WTC11 (cell line): ENCODE measurements at regions not wholly inside any gene's neighbourhood (a gene's known extent, or its start where the extent isn't known, plus 50 kb on each side); places are given as distances from the start of the nearest gene placed in this dataset.

Experiments used
- ATAC-seq: fragments of 200-7000 bp; cut with Tn5 transposase; 2 replicates; pipeline ENCODE4 v1.10.0; 2021; ENCODE audit warnings: mild to moderate bottlenecking, moderate library complexity
- CTCF ChIA-PET: fragments of 300-600 bp; sonication (Branson Sonifier 250); formaldehyde crosslinking; loops from one replicate; lab custom pipeline; 2021; ENCODE audit warnings: antibody characterized with exemption; lab: Charles Lee
- POLR2A ChIA-PET: fragments of 350-600 bp; sonication (Branson Sonifier 250); formaldehyde crosslinking; loops from one replicate; lab custom pipeline; 2021; ENCODE audit warnings: antibody characterized with exemption; lab: Charles Lee
- DNase-seq: peaks from one replicate; pipeline ENCODE4 v3.0.0; 2021; ENCODE audit warnings: low spot score
- H3K27ac Mint-ChIP-seq: 2 replicates; pipeline ENCODE4 v1.8.0; 2021; ENCODE audit warnings: mixed read lengths
- H3K27me3 Mint-ChIP-seq: 2 replicates; pipeline ENCODE4 v1.8.0; 2021; ENCODE audit warnings: low read depth, mild to moderate bottlenecking, moderate library complexity, mixed read lengths
- H3K36me3 Mint-ChIP-seq: 2 replicates; pipeline ENCODE4 v1.8.0; 2021; ENCODE audit warnings: mixed read lengths
- H3K4me1 Mint-ChIP-seq: 2 replicates; pipeline ENCODE4 v1.8.0; 2022; ENCODE audit warnings: mixed read lengths
- H3K4me3 Mint-ChIP-seq: 2 replicates; pipeline ENCODE4 v1.8.0; 2021; ENCODE audit warnings: mild to moderate bottlenecking, moderate library complexity, mixed read lengths
- H3K9me3 Mint-ChIP-seq: 2 replicates; pipeline ENCODE4 v1.8.0; 2021; ENCODE audit warnings: mixed read lengths
- CBFB ChIP-seq: sonication (generic); formaldehyde crosslinking; IDR thresholded peaks from 2 replicates; pipeline ENCODE4 v1.8.1; 2022; ENCODE audit warnings: mild to moderate bottlenecking, low read depth, missing genetic modification reagents
- CDX4 ChIP-seq: fragments of 250-450 bp; sonication (Bioruptor Pico); IDR thresholded peaks from 2 replicates; pipeline ENCODE4 v1.9.0; 2021; ENCODE audit warnings: moderate library complexity, mild to moderate bottlenecking, inconsistent platforms, borderline replicate concordance
- CTCF ChIP-seq: fragments of 200-600 bp; IDR thresholded peaks from 2 replicates; pipeline ENCODE4 v1.8.0; 2022; ENCODE audit warnings: antibody characterized with exemption
- E2F1 ChIP-seq: sonication (generic); formaldehyde crosslinking; IDR thresholded peaks from 2 replicates; pipeline ENCODE4 v1.8.0; 2022; ENCODE audit warnings: mild to moderate bottlenecking, missing genetic modification reagents
- GABPB1 ChIP-seq: sonication (generic); formaldehyde crosslinking; IDR thresholded peaks from 2 replicates; pipeline ENCODE4 v1.8.1; 2023; ENCODE audit warnings: mild to moderate bottlenecking, missing genetic modification reagents
- GRHL2 ChIP-seq: fragments of 250-450 bp; sonication (Bioruptor Pico); IDR thresholded peaks from 2 replicates; pipeline ENCODE4 v1.8.0; 2022; ENCODE audit warnings: mild to moderate bottlenecking, moderate library complexity; ENCODE audit not compliant: insufficient replicate concordance, severe bottlenecking
- RORB ChIP-seq: fragments of 250-450 bp; sonication (Bioruptor Pico); IDR thresholded peaks from 2 replicates; pipeline ENCODE4 v1.9.0; 2021; ENCODE audit warnings: mild to moderate bottlenecking
- SP1 ChIP-seq: sonication (generic); formaldehyde crosslinking; conservative IDR thresholded peaks from 2 replicates; pipeline ENCODE4 v1.8.1; 2022; ENCODE audit warnings: missing genetic modification reagents
- TEAD1 ChIP-seq: sonication (generic); formaldehyde crosslinking; IDR thresholded peaks from 2 replicates; pipeline ENCODE4 v1.8.0; 2022; ENCODE audit warnings: mild to moderate bottlenecking, missing genetic modification reagents
- TP53 ChIP-seq: sonication (generic); formaldehyde crosslinking; IDR thresholded peaks from 2 replicates; pipeline ENCODE4 v1.8.1; 2023; ENCODE audit warnings: mild to moderate bottlenecking, missing genetic modification reagents
- ZNF232 ChIP-seq: sonication (generic); formaldehyde crosslinking; IDR thresholded peaks from 2 replicates; pipeline ENCODE4 v1.8.0; 2022; ENCODE audit warnings: mild to moderate bottlenecking, missing genetic modification reagents
- ZNF317 ChIP-seq: sonication (generic); formaldehyde crosslinking; IDR thresholded peaks from 2 replicates; pipeline ENCODE4 v1.8.1; 2023; ENCODE audit warnings: low read depth, mild to moderate bottlenecking, moderate library complexity, missing genetic modification reagents, borderline replicate concordance
- ZNF396 ChIP-seq: fragments of 250-450 bp; sonication (Bioruptor Pico); IDR thresholded peaks from 2 replicates; pipeline ENCODE4 v1.8.0; 2021; ENCODE audit warnings: mild to moderate bottlenecking, moderate library complexity, borderline replicate concordance
- ZNF423 ChIP-seq: fragments of 250-450 bp; sonication (Bioruptor Pico); IDR thresholded peaks from 2 replicates; pipeline ENCODE4 v2.1.2; 2022; ENCODE audit warnings: mild to moderate bottlenecking, moderate library complexity
- ZNF425 ChIP-seq: fragments of 250-450 bp; sonication (Bioruptor Pico); conservative IDR thresholded peaks from 2 replicates; pipeline ENCODE4 v1.9.0; 2021; ENCODE audit warnings: mild to moderate bottlenecking
- TF ChIP-seq, protein P1 (sequence below): fragments of 250-450 bp; sonication (Bioruptor Pico); IDR thresholded peaks from 2 replicates; pipeline ENCODE4 v1.9.0; 2021; ENCODE audit warnings: mild to moderate bottlenecking
- TF ChIP-seq, protein P2 (sequence below): sonication (generic); formaldehyde crosslinking; IDR thresholded peaks from 2 replicates; pipeline ENCODE4 v1.8.1; 2023; ENCODE audit warnings: mild to moderate bottlenecking, missing genetic modification reagents, moderate library complexity
- TF ChIP-seq, protein P3 (sequence below): sonication (generic); formaldehyde crosslinking; IDR thresholded peaks from 2 replicates; pipeline ENCODE4 v1.8.0; 2022; ENCODE audit warnings: mild to moderate bottlenecking, missing genetic modification reagents
- TF ChIP-seq, protein P4 (sequence below): fragments of 250-450 bp; sonication (Bioruptor Pico); IDR thresholded peaks from 2 replicates; pipeline ENCODE4 v1.9.0; 2021; ENCODE audit warnings: mild to moderate bottlenecking

- no peak for TF ChIP-seq TP53
- TF ChIP-seq, protein P1, sequence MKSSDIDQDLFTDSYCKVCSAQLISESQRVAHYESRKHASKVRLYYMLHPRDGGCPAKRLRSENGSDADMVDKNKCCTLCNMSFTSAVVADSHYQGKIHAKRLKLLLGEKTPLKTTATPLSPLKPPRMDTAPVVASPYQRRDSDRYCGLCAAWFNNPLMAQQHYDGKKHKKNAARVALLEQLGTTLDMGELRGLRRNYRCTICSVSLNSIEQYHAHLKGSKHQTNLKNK (CRISPR knock-in tag), result no peak
- no peak for TF ChIP-seq ZNF317 (CRISPR knock-in tag)
- no peak for TF ChIP-seq RORB
- no peak for TF ChIP-seq GRHL2
- no peak for TF ChIP-seq TEAD1 (CRISPR knock-in tag)
- no peak for TF ChIP-seq CTCF
- no peak for TF ChIP-seq E2F1
- TF ChIP-seq ZNF396 (CRISPR knock-in tag), result no peak
- TF ChIP-seq CBFB (CRISPR knock-in tag), result no peak
- no peak for TF ChIP-seq ZNF423 (CRISPR knock-in tag)
- TF ChIP-seq, protein P2, sequence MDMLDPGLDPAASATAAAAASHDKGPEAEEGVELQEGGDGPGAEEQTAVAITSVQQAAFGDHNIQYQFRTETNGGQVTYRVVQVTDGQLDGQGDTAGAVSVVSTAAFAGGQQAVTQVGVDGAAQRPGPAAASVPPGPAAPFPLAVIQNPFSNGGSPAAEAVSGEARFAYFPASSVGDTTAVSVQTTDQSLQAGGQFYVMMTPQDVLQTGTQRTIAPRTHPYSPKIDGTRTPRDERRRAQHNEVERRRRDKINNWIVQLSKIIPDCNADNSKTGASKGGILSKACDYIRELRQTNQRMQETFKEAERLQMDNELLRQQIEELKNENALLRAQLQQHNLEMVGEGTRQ, result no peak
- TF ChIP-seq, protein P3, sequence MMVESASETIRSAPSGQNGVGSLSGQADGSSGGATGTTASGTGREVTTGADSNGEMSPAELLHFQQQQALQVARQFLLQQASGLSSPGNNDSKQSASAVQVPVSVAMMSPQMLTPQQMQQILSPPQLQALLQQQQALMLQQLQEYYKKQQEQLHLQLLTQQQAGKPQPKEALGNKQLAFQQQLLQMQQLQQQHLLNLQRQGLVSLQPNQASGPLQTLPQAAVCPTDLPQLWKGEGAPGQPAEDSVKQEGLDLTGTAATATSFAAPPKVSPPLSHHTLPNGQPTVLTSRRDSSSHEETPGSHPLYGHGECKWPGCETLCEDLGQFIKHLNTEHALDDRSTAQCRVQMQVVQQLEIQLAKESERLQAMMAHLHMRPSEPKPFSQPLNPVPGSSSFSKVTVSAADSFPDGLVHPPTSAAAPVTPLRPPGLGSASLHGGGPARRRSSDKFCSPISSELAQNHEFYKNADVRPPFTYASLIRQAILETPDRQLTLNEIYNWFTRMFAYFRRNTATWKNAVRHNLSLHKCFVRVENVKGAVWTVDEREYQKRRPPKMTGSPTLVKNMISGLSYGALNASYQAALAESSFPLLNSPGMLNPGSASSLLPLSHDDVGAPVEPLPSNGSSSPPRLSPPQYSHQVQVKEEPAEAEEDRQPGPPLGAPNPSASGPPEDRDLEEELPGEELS (CRISPR knock-in tag), result no peak
- no peak for TF ChIP-seq GABPB1
- TF ChIP-seq, protein P4, sequence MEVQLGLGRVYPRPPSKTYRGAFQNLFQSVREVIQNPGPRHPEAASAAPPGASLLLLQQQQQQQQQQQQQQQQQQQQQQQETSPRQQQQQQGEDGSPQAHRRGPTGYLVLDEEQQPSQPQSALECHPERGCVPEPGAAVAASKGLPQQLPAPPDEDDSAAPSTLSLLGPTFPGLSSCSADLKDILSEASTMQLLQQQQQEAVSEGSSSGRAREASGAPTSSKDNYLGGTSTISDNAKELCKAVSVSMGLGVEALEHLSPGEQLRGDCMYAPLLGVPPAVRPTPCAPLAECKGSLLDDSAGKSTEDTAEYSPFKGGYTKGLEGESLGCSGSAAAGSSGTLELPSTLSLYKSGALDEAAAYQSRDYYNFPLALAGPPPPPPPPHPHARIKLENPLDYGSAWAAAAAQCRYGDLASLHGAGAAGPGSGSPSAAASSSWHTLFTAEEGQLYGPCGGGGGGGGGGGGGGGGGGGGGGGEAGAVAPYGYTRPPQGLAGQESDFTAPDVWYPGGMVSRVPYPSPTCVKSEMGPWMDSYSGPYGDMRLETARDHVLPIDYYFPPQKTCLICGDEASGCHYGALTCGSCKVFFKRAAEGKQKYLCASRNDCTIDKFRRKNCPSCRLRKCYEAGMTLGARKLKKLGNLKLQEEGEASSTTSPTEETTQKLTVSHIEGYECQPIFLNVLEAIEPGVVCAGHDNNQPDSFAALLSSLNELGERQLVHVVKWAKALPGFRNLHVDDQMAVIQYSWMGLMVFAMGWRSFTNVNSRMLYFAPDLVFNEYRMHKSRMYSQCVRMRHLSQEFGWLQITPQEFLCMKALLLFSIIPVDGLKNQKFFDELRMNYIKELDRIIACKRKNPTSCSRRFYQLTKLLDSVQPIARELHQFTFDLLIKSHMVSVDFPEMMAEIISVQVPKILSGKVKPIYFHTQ, result no peak
- no peak for TF ChIP-seq ZNF425 (CRISPR knock-in tag)
- no peak for TF ChIP-seq ZNF232 (CRISPR knock-in tag)
- TF ChIP-seq CDX4 (CRISPR knock-in tag), result no peak
- no peak for TF ChIP-seq SP1
- CTCF ChIA-PET, result no interaction called here
Measured at GRCh38 chr2:147430408-147430807, 414.4 kb upstream of the ACVR2A start.

More at GRCh38 chr2:147430408-147430807, 414.4 kb upstream of the ACVR2A start:
- Mint-ChIP-seq H3K9me3 (0 out of 2 replicates have a peak, but pooled peaks cover 8% of the 10 kb centered on the region), H3K27me3 (no peaks in the 10 kb centered on the region), H3K4me1 (peaks cover 9% of the 10 kb centered on the region), H3K36me3 (no peaks in the 10 kb centered on the region), H3K4me3 (no peak overlapping the region), H3K27ac (no peak overlapping the region)
- DNase-seq (no peak), ATAC-seq (no peak)
- POLR2A ChIA-PET, result no interaction called here
